ENCODE measurements at regions not wholly inside any gene's neighbourhood (a gene's known extent, or its start where the extent isn't known, plus 50 kb on each side); places are given as distances from the start of the nearest gene placed in this dataset.
"Not testable (repeated sequence)": the region's sequence is repeated elsewhere in the genome, so short reads cannot be mapped to it uniquely, and the experiment has no call there.

DNA sequence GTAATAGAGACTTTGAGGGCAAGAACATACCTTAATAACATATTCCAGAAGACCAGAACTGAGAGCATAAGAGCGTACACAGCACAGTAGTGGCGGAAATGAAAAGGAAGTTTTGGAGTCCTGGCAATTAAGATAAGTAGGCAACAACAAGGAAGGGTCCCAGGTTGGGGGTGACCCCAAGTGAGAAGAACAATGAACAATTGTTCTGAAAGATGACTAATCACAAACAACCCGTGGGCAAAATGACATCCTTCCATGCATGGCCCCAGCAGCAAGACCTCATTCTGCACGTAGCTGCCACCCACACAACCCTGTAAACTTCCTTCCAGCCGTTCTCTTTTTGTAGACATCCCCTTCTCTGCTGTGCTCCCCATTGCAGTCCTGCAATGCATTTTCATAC is 384.4 kb upstream of the PABPC4L start:
- no peak for DNase-seq

DNA sequence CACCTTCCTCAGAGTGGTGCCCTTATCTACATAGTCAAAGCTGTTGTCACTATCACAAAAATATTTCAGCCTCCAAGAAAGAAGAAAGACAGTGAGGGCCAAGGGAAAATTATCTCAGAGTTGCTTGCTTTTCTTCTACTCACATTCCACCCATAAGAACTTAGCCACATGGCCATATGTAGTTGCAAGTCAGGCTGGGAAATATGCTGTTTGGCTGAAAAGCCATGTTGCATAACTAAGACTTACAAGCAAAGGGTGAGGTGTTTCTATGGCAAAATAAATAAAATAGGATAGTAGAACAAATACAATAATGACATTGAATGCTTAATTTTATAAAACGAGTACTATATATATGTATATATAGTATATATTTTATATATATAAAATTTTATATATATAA is 365.9 kb upstream of the PABPC4L start:
- DNase-seq: no peak

DNA sequence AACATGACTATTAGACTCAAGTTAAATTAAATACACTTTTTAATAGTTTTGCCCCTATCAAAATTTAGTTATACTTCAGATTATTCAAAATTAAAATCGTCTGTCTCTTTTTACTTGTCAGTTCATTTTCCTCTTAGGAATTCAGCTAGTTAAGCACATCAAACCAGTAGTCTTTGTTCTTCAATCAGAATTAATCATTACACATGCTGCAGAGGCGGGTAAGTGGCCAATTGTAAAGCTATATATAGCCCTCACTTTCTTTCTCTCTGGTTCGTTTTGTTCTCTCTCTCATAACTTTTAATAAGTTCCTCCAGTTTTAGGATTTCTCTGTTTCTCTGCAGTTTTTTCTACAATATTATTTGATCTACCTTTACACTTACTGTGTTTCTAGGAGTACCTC is 359.1 kb upstream of the PABPC4L start:
- no peak for DNase-seq

DNA sequence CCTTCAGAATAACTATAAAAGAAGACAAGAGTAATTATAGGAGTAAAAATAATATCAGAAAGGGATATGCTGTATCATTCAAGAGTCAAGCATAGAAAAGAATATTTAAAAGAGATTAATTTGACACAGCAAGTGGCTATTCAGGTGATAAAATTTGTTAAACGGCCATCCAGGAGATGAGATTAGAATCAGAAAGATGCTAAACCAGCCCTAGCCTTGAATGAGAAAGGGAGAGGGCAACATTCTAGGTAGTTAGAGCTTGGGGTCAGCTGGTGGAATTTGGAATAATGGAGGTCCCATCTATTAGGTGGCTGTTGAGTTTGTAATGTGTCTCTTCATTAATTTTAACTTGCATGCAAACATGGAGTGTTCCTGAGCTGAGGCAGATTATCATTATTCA is 350.5 kb upstream of the PABPC4L start:
- no peak for DNase-seq

DNA sequence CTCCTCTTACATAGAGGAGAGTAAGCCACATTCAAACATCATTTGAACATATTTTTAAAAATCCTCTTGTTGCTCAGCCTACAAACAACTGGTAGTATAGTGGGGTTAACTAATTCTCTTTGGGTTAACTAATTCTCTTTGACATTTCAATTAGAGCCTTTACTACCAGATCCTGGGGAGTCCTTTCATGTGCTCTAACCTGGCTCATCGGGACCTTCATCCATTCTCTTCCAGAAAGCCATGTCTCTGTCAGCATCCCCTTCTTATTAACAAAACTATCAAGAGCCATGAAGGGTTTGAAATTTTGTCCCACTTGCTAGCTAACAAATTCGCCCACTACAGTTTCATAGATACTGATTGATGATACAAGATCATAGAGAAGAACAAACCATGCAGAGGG is 349.8 kb upstream of the PABPC4L start:
- no peak for DNase-seq

DNA sequence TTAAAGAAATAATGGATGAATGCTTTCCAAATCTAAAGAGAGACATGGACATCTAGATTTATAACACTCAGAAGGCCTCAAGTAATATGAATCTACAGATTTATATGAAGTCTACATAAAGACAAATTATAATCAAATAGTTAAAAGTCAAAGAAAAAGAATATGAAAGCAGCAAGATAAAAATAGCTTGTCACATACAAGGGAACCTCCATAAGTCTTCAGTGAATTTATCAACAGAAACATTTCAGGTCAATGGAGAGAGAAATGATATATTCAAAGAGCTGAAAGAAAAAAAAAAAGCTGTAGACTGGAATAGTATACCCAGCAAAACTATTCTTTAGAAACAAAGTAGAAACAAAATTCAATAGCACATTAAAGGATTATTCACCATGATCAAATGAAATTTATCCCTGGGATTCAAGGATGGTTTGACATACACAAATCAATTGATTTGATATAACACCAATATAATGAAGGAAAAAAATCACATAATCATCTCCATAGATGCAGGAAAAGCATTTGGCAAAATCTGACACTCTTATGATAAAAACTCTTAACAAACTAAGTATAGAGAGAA is 346.6 kb upstream of the PABPC4L start:
- DNase-seq: no peak

DNA sequence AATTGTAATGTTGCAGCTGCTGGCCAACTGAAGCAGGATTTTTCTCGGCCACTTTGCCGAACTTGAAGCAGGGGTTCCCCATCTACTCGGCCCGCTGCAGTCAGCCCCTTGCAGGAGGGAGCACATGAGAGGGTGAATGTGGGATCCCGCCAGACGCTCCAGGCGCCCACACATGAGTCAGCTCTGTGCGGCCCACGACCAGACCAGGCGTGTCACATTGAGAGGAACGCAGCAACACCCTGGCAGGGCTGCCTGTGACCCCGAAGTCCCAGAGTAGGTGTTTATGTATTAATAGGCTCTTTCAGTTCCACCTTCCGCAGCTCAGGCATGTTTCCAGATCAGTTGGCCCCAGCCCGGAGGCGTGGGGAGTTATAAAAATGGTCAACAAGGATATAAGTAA is 344.7 kb upstream of the PABPC4L start:
- no peak for DNase-seq

DNA sequence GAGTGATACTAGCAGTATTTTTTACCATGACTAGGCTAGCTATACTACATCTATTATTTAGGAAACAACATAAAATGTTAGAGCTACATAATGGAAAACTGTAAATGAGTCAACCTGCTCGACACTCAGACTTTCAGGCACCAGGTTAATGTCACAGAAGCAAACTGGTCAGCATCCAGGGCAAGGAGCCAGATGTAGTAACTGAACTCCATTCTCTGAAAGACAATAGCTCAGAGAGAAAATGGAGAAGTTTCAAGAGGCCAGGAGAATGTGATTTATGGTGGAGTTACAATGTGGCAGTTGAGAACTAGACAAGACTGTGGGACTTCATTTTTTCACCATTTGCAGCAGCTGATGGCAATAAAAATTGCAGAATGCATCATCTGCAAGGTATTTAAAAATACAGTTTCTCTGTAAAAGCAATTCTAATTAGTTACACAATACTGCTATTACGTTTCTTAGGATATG is 342.7 kb upstream of the PABPC4L start:
- DNase-seq: no peak

DNA sequence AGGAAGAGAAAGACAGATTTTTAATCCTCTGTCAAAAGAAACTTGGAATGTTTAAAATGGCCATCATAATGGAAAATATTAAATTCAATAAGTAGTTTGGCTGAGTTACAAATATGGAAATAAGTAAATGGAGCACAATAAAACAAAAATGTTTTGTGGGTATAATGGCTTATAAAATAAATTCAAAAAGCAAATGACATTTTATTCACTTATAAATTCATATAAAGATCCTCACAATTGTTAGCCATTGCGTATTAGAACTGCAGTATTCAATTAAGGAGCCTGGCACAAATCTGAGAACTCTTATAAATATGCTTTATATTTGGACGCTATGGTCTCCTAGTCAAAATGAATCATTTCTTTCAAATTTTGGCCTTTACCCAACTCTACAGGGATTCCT is 339.0 kb upstream of the PABPC4L start:
- DNase-seq: no peak

DNA sequence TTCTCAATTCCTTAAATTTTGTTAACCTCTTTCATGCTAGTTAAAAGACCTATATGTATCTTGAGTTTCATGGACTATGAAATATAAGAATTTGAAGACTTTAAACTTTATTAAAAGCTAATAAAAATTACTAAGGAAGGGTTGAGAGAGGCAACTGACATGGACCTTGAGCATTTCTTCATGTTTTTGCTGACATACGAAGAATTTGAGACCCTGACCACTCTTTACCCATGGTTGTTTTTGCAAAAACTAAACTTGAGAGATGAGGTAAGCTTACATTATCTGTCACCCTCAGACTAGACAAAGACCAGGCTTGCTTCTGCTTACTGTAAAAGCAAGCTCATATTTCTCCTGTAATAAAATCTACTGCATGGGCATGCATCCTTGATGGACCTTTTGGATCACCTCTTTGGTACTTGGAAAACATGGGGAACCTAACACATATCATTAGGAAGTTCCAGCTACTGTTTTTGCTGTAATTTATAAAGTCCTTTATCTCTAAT is 338.2 kb upstream of the PABPC4L start:
- DNase-seq: no peak

DNA sequence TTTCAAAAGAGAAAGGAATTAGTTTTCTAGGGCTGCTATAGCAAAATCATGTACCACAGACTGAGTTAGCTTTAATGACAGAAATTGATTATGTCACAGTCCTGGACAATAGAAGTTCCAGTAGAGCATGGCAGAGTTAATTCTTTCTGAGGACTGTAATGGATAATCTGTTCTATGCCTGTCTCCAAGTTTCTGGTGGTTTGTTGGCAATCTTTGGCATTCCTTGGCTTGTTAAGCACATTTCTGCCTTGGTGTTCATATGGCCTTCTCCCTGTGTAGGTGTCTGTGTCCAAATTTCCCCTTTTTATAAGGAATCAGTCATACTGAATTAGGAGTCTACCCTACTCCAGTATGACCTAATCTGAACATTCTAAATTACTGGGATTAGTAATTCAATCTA is 336.1 kb upstream of the PABPC4L start:
- no peak for DNase-seq

DNA sequence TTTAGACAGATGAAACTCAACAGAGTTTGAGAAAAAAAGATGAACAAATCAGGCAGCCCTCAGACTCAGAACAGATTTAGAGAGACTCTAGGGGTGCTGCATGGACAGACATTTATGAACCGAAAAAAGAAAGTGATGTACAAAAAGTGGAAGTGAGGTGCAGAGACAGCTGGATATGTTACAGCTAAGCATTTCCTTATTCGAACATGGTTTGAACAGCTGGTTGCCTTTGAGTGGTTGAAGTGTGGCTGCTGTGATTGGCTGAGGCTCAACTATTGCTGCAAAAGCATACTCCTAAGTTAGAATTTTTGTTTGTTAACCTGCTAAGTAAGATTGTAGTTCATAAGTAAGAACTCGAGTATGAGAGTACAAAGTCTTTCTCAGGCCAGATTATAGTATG is 331.5 kb upstream of the PABPC4L start:
- no peak for DNase-seq

DNA sequence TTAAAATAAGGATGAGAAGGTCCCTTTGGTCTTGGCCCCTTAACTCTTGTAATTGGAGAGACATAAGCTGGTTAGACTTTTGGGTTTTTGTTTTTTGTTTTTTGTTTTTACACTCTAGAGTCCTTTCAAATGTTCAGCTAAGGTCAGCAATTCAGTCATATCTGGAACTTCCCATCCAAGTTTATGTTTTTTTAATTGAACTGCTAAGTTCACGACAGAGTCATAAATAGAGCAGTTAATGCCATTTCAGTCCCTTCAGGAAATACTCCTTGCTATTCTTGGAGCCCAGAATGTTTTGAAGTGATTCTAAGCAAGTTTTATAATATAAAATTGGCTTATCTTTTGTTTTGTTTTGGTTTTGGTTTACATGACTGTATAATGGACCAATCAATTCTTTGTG is 329.4 kb upstream of the PABPC4L start:
- DNase-seq: no peak

DNA sequence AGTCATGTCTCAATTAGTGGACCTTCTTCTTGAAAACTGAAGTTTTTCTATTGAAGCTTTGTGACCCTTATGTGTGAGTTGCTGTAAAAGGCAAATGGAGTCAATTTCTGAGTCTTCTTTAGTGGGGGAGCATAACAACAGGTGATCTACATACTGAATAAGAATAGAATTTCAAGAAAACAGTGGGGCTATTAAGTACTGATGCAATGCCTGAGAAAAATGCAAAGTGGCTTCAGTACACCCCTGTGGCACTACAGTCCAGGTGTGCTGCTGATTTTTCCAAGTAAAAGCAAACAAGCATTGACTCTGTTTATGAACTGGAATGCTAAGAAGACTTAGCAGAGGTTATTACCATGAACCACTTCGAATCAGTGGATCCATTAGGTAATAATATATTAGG is 328.0 kb upstream of the PABPC4L start:
- no peak for DNase-seq

DNA sequence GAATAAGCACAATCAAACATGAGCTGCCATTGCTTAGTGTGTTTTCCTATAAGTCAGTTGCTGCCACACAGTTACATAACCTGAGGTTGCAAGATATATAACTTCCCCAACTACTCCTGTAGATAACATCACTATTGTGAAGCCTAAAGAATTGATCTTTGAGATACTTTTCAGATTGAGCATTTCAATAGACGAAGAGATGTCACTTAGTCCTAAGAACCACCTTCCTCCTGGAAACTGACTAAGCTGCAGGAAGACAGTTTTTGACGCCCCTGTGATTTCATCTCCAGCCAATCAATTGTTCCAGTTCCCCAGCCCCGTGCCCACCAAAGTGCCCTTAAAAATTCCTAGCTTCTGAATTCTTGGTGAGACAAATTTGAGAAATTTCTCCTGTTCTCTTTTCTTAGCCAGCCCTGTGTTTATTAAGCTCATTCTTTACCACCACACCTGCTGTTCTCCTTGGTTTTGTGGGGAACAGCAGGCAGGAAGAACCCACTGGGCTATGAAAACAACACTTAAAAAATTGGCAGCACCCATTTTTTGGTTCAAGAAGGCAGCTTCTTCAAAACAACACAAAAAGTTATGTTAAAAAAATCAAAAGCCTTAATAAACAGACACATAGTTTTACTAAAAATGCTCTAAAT is 317.1 kb upstream of the PABPC4L start:
- no peak for DNase-seq

DNA sequence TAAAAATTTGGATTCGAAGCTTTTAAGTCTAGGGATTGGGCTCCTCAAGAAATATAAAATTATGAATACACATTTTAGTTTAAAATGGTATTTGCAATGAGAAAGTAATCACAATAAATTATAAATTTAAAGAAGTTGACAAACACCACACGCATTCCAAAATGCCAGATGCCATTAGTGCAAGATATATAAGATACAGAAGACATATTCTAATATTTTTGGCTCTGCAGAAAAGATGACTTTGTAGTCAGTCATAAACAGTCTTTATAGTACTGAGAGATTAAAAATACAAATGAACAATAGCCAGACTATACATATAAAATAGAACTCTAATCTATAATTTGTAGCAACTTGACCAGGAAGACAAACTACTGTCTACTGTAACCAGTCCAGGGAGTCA is 309.0 kb upstream of the PABPC4L start:
- no peak for DNase-seq

DNA sequence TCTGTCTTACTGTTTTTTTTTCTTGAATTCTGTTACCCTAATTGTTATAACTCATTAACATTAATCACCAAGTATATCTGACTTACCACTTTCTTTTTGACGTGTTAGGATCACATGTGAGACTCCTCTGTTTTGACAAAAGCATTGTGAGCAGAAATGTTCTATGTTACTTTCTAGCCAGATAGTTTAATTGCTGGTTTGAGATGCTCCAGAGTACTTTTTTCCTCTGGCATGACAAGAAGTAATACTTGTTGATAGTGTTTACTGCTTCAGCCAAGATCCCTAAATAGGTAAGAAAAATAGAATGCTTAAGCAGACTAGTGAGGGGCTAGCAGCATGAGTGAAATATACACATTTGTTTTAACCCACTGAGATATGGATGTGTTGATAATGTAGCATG is 303.9 kb upstream of the PABPC4L start:
- no peak for DNase-seq

DNA sequence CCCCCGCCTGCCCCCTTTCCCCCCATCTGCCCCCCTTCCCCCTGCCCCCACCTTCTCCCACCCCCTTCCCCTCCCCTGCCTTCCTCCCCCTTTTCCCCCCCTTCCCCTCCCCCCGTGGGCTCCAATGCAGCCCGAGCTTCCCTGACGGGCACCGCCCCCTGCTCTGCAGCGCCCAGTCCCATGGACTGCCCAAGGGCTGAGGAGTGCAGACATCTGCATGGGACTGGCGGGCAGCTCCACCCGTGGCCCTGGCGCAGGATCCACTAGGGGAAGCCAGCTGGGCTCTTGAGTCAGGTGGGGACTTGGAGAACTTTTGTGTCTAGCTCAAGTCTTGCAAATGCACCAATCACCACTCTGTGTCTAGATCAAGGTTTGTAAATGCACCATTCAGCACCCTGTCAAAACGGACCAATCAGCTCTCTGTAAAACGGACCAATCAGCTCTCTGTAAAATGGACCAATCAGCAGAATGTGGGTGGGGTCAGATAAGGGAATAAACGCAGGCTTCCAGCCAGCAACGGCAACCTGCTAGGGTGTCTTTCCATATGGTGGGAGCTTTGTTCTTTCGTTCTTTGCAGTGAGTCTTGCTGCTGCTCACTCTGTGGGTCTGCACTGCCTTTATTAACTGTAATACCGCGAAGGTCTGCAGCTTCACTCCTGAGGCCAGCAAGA is 300.5 kb upstream of the PABPC4L start:
- DNase-seq: no peak

DNA sequence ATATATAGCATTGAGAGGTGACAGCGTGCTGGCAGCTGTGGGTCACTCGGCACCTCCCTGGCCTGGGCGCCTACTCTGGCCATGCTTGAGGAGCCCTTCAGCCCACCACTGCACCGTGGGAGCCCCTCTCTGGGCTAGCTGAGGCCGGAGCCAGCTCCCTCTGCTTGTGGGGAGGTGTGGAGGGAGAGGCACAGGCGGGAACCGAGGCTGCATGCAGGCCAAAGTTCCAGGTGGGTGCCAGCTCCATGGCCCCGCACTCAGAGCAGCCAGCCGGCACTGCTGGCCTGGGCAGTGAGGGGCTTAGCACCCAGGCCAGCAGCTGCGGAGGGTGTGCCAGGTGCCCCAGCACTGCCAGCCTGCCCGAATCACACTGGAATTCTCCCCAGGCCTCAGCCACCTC is 299.9 kb upstream of the PABPC4L start:
- not testable (repeated sequence) for DNase-seq

DNA sequence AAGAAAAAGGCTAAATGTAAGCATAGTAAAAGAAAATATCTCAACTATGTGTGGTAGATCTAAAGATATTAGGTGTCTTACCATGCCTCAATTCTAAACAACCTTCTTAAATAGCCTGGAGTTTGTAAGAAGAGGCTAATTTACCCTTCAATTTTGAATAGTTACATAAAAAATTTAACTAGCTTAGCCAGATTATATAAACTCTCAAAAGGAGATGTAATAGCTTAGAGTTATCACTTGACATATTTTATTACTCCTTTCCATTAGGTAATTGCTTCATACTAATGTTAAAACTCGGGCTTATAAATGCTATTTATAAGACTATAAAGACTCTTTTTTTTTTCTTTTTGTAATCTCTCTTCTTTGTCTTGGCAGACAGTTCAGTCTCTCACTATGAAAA is 297.5 kb upstream of the PABPC4L start:
- DNase-seq: no peak

DNA sequence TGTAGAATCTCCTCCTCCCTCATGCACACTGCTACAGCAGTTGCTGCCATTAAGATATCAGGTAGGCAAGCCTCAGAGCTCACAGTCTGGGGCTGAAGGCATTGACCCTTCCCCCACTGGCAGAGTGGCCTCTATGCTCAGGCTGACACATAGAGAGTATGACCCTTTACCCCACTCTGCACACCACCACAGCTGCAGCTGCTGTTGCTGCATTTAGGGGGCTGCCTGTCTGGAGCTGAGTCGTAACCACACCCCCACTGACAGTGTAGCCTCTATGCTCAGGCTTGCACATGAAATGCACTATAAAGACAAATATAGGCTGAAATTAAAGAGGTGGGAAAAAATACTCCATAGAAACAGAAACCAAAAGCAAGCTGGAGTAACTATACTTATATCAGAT is 289.3 kb upstream of the PABPC4L start:
- DNase-seq: no peak

DNA sequence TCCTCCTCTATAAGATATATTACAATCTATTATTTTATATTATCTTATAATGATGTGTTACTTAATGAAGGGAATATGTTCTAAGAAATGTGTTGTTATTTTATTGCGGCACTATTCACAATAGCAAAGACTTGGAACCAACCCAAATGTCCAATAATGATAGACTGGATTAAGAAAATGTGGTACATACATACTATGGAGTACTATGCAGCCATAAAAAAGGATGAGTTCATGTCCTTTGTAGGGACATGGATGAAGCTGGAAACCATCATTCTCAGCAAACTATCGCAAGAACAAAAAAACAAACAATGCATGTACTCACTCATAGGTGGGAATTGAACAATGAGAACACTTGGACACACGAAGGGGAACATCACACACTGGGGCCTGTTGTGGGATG is 281.9 kb upstream of the PABPC4L start:
- not testable (repeated sequence) for DNase-seq

DNA sequence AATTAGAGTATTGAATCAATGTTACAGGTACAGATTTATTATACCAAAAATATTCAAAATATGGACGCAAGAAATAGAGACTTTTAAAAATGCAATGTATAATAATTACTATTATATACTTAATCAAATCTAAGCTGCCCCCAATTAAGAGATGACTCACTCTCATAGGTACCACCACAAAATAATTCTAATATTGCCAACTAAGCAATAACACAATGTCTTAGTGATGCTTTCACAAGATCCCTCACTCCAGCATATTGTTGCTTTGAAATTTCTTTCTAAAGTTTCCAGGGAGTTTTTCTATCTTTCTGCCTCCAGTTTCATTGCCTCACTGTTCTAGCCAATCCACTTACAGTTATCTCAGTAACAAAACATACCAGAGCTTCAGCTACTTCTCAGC is 270.0 kb upstream of the PABPC4L start:
- no peak for DNase-seq

DNA sequence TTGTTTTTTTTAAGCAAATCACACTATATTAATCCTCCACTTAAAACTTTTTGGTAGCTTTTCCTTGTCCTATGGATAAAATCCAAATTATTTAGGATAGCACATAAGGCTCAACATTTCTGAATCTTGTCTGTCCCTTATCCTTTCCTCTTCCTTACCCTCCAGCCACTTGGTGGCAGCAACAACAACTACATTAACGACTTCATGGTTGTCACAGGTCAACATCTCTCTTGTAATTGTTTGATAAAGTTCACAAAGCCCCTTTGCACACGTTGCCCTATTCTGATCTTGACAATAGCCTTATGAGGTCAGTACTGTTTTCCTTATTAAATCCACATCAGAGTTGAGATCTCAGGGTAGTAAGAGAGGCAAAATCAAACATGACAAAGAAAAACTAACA is 269.0 kb upstream of the PABPC4L start:
- peak; percentile 48 for DNase-seq

DNA sequence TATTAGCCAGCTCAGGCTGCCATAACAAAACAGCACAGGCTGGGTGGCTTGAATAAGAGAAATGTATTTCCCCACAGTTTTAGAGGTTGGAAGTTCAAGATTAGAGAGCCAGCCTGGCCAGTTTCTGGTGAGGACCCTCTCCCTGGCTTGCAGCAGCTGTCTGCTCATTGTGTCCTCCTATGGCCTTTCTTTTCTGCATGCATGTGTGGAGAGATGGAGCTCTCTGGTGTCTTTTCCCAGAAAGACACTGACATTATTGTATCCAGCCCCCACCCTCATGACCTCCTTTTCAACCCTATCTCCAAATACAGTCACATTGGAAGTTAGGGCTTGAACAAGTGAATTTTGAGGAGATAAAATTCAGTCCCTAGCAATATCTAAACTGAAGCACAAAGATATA is 263.8 kb upstream of the PABPC4L start:
- peak; percentile 50 for DNase-seq
